HG03060 (cell line): ENCODE measurements at regions not wholly inside any gene's neighbourhood (a gene's known extent, or its start where the extent isn't known, plus 50 kb on each side); places are given as distances from the start of the nearest gene placed in this dataset.
"Not testable (repeated sequence)": the region's sequence is repeated elsewhere in the genome, so short reads cannot be mapped to it uniquely, and the experiment has no call there.

Experiments used
- ATAC-seq: cut with Tn5 transposase; IDR thresholded peaks from one replicate; pipeline ENCODE4 v1.9.1; 2021; ENCODE audit warnings: low read depth, moderate number of reproducible peaks; ENCODE audit not compliant: unreplicated experiment

GRCh38 chrY:18989356-18989755 lies 215.8 kb upstream of the HSFY2 start:
- no peak for ATAC-seq

GRCh38 chrY:18966001-18966400 lies 192.5 kb upstream of the HSFY2 start:
- ATAC-seq: no peak

- ATAC-seq: no peak
Observed at GRCh38 chrY:18958846-18959245, 185.3 kb upstream of the HSFY2 start.

- no peak for ATAC-seq
Observed at GRCh38 chrY:18951657-18952435, 178.3 kb upstream of the HSFY2 start.

- ATAC-seq: no peak
Observed at GRCh38 chrY:18951019-18951418, 177.5 kb upstream of the HSFY2 start.

DNA sequence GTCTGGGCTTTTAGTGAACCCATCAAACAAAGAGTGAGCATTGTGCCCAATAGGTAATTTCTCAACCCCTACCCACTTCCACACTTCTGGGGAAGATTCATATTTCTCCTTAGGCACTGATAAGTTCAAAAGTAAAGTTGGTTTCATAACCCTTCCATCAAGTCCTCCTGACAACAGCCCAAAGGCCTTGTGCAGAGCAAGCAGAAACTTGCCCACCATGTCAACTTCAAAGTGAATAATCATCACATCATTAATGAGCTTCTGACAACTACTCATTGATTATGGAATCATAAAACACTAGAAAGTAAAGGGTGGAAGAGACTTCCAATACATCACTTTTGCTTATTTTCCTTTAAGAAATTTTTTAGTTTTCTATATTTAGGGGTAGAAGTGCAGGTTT lies 163.3 kb upstream of the HSFY2 start:
- ATAC-seq: no peak

- no peak for ATAC-seq
Observed at GRCh38 chrY:18919256-18919655, 145.7 kb upstream of the HSFY2 start.

- no peak for ATAC-seq
Observed at GRCh38 chrY:18912846-18913245, 139.3 kb upstream of the HSFY2 start.

GRCh38 chrY:18909846-18910245 lies 136.3 kb upstream of the HSFY2 start:
- no peak for ATAC-seq

GRCh38 chrY:18906198-18906597 lies 132.7 kb upstream of the HSFY2 start:
- not testable (repeated sequence) for ATAC-seq

- ATAC-seq: no peak
Observed at GRCh38 chrY:18904296-18904695, 130.8 kb upstream of the HSFY2 start.

- no peak for ATAC-seq
Observed at GRCh38 chrY:18891994-18892393, 118.5 kb upstream of the HSFY2 start.

GRCh38 chrY:18889548-18889947 lies 116.0 kb upstream of the HSFY2 start:
- ATAC-seq: no peak

DNA sequence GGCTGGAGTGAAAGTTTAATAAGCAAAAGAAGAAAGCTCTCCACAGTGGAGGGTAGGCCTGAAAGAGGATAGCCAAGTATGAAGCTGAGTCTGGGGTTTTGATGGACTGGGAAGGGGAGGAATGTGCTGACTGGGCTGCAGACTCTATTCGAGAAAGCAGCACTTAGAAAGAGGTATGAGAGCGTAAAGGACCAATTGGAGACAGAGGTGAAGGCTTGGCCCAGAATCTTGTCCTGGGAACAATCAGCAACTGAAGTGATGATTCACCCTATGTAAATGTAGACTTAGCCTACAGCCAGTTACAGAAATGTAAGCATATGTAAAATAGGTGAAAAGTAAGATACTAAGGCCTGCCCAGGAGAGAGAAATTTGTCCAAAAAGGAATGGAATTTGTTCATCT lies 111.2 kb upstream of the HSFY2 start:
- no peak for ATAC-seq

GRCh38 chrY:18869145-18869544 lies 95.6 kb upstream of the HSFY2 start:
- not testable (repeated sequence) for ATAC-seq

GRCh38 chrY:18866887-18867551 lies 93.5 kb upstream of the HSFY2 start:
- not testable (repeated sequence) for ATAC-seq

DNA sequence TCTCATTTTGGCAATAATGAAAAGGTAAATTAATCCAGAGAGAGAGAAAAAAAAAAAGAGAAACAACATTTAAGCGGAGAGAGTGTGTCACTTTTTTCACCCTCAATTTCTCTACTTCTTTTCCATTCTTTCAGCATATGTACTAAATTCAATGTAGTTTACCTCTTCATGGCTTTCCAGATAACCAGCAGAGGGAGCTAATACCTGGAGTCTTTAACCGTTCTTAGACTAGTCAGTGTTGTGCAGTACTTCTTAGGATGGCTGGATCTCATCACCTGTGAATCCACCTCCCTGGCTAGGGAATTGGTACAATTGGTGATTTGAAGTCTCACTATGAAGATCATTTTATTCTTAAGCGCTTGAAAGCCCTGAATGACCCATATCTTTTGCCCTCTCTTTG lies 87.3 kb upstream of the HSFY2 start:
- ATAC-seq: not testable (repeated sequence)

DNA sequence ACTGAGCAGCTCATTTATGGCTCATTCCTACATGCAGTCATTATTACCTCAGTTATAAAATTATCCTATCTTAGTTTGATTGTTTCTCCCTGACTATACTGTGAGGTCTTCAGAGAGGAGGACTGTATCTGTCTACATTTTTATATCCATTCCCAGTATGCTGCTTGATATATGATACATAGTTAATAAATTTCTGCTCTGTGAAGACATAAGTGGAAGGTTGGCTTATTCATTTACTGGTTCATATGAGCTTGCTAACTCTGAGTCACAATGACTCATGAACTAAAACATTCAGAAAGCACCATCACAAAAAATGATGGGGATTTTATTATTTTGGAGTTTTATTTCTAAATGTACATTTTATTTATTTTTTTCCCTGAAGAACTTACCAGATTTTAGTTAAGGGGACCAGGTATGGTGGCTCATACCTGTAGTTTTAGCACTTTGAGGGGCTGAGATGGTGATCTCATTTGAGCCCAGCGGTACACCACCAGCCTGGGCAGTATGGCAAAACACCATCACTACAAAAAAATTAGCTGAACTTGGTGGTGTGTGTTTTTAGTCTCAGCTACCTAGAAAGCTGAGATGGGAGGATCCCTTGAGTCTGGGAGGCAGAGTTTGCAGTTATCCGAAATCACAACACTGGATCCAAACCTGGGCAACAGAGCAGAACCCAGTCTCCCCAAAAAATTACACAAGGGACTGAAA lies 85.1 kb upstream of the HSFY2 start:
- ATAC-seq: not testable (repeated sequence)

DNA sequence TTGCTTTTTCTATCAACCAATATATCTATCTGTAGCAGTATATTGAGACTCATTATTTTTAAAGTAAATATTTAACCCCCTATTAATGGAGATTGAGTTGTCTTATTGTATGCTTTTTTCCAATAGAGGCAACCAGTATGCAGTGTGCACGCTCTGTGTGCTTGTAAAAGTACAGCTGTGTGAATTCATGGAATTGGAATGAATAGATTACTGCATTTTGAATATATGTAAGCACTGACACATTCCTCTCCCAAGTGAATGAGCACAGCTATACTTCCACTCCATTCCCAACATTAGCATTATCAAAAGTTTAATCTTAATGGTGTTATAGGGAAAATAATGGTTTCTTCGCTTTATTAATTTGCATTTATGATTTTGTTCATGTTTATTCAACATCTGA lies 81.6 kb upstream of the HSFY2 start:
- ATAC-seq: not testable (repeated sequence)

DNA sequence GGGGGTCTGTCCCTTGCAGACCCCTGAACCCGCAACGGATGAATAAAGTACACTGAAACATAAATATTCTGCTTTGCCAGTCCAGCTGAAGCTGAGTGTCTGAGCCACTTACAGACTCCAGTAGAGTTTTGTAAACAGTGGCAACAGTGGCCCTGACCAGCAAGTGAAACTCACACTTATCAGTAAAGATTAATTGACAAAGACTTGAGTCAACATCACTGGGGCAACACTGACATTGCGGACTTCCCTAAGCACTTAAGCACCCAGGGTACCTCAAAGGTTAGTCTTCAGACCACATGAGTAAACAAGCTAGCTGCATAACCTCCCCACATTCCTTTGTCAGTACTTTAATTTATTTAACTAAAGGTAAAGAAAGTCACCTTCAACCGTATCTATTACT lies 79.8 kb upstream of the HSFY2 start:
- not testable (repeated sequence) for ATAC-seq

DNA sequence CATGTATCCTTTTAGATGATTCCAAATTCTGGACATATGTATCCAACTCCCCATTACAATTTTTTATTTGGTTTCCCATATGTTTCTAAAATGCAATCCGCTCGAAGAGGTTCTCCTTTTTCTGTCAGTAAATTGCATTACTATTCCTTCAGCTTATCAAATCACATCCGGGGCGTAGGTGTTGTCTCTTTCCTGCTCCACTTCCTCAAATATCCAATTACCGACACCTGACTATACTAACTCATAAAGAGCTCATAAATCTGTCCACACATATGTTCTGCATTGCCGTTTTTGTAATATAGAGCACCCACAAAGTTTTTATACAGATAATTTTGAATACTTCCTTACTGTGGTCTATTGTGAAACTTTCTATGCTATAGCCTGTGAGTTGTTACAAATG lies 63.1 kb upstream of the HSFY2 start:
- ATAC-seq: not testable (repeated sequence)
